ENCODE measurements at regions not wholly inside any gene's neighbourhood (a gene's known extent, or its start where the extent isn't known, plus 50 kb on each side); places are given as distances from the start of the nearest gene placed in this dataset.

DNA sequence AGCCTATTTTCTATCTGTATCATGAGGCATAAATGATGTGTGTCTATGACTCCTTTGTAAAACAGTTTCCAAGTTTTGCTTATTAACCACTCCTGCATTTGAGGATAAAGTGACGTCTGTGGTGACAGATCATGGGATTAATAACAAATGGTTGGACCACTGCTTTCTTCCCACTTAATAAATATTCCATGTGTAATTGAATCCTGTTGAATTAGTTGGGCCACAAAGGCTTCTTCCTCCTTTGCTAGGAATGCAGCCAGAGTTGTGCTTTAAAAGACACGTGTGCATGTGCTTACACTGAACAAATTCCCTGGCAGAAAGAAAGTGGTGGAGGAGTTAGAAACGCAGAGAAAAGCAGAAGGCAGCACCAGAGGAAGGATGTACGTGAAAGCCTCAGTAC, 150.2 kb downstream of the ACTBL2 start:
- no peak for DNase-seq

GRCh38 chr5:57327561-57328367, 153.9 kb downstream of the GPBP1 start:
- DNase-seq = no peak

GRCh38 chr5:57325678-57326397, 152.0 kb downstream of the GPBP1 start:
- no peak for DNase-seq

GRCh38 chr5:57324861-57325260, 151.0 kb downstream of the GPBP1 start:
- DNase-seq = no peak

GRCh38 chr5:57324181-57324580, 150.3 kb downstream of the GPBP1 start:
- no peak for DNase-seq

DNA sequence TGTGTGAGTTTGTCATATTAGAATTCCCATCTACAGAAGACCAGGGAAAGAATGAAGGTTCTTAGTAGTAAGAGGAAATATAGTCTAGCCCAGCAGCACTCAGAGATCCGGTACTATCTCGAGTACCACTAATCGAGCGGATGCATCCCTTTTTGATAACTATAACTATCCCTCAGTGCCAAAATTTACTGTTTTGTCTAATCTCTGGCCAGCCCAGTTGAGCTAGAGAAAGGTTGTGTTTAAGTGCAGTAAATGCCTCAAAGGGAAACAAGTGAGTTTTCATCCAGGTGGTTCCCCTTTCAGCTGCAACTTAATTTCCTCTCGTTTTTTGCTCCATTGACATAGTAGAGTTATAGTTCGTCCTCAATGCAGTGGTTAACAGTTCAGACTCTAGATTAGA, 146.7 kb downstream of the GPBP1 start:
- no peak for DNase-seq

GRCh38 chr5:57319628-57320027, 145.8 kb downstream of the GPBP1 start:
- DNase-seq = no peak

DNA sequence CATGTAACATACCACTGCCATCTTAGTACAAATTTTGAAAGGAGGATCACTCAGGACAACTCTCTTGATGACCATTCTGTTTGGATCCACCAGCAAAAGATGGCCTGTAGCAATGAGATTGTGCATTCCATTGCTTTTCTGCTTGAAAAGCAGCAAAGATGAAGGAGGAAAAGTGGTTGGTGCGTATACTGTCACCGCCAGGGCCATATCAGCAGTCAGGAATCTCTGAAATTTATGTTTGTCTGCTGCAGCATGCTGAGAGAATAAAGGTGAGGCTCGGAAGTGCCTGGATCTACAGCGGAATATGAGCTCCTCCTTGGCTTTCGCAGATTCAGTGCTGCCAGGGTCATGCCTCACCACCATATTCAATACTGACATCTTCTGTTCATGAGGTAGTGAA, 144.4 kb downstream of the GPBP1 start:
- no peak for DNase-seq

GRCh38 chr5:57317341-57317740, 143.5 kb downstream of the GPBP1 start:
- no peak for DNase-seq

DNA sequence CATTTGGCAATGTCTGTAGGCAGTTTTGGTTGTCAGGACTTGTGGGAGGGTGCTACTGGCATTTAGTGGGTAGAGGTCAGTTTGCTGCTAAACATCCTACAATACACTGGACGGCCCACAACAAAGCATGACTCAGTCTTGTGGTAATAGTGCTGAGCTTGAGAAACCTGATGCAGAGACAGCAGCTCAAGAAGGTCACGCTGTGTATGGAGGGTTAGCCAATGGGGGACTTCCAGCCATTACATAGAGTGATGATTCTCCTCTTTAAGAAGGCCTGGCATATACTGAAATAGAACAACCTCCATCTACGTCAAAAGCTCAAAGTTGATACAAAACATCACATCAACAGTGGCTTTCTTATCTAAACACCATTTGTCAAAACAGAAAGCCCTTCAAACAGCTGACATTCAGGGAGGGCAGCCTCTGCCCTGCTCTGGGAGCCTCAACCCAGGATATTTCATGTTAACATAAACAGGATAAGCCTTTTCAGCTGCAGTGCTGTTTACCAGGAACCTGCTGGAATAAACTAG, 143.0 kb downstream of the GPBP1 start:
- DNase-seq = peak; percentile 41

GRCh38 chr5:57315941-57316340, 142.1 kb downstream of the GPBP1 start:
- DNase-seq = no peak
